ENCODE measurements at regions not wholly inside any gene's neighbourhood (a gene's known extent, or its start where the extent isn't known, plus 50 kb on each side); places are given as distances from the start of the nearest gene placed in this dataset.
"Not testable (repeated sequence)": the region's sequence is repeated elsewhere in the genome, so short reads cannot be mapped to it uniquely, and the experiment has no call there.

DNA sequence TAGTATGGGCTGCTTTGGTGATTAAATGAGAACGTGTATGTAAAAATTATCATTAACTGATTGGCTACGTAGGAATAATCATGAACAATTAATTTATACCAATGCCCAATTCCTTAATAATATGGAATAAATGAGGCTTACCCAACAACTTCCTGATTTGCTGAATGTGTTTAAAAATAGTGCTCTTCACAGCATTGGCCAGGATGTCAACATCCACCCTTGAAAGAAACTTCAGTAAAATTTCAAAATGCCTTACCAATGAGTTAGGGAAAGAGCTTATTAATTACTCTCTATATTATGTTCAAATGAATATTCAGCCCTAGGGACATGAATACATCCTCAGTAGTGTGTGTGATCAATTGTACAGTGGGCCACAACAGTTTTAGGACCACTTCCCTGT, 401.4 kb downstream of the PSAT1 start:
- TF ChIP-seq EZH2 (IDR thresholded peaks at IDR 0.05; ENCODE audit: insufficient read depth, poor library complexity, severe bottlenecking), result no peak
- no peak for TF ChIP-seq EZH2phosphoT487 (IDR thresholded peaks at IDR 0.05; ENCODE audit: insufficient read depth, low read depth)
- H3K9ac ChIP-seq, result no peak overlapping the region
- no peaks in the 10 kb centered on the region for H3K9me2 ChIP-seq (ENCODE audit: insufficient read depth)
- WGBS, 2 experiments (ENCODE audit: low coverage in 1 of 2, low lambda C conversion rate in 2 of 2, missing lambda C conversion rate in 2 of 2), result 68 to 69% methylated on average over 2 of the region's 2 CpGs
- no peaks in the 10 kb centered on the region for H3K36me3 ChIP-seq (ENCODE audit: low read depth)
- no peaks in the 10 kb centered on the region for H3K79me2 ChIP-seq (ENCODE audit: insufficient read depth)
- peak; percentile 28 for DNase-seq
- no peak overlapping the region for H3K4me3 ChIP-seq
- H3K4me2 ChIP-seq (ENCODE audit: unreplicated experiment), result peak overlapping the region; percentile 18
- peak overlapping the region; percentile 34; the same call in 1 of the 2 replicates for H3K27ac ChIP-seq
- peaks cover 17% of the 10 kb centered on the region; the same call in 1 of the 2 replicates for H3F3A ChIP-seq (ENCODE audit: insufficient read depth)
- no peaks in the 10 kb centered on the region for H3K9me3 ChIP-seq (ENCODE audit: low read depth)
- H3K4me1 ChIP-seq (ENCODE audit: insufficient read depth), result peaks cover 29% of the 10 kb centered on the region
- no peaks in the 10 kb centered on the region for H3K27me3 ChIP-seq (replicated peaks; ENCODE audit: insufficient read depth)
- no peaks in the 10 kb centered on the region for H4K20me1 ChIP-seq (ENCODE audit: insufficient read depth)
- H2AFZ ChIP-seq, result 0 out of 2 replicates have a peak overlapping the region, but pooled peaks have one; percentile 52
- in situ Hi-C loops (cut with MboI), result no loop called here

DNA sequence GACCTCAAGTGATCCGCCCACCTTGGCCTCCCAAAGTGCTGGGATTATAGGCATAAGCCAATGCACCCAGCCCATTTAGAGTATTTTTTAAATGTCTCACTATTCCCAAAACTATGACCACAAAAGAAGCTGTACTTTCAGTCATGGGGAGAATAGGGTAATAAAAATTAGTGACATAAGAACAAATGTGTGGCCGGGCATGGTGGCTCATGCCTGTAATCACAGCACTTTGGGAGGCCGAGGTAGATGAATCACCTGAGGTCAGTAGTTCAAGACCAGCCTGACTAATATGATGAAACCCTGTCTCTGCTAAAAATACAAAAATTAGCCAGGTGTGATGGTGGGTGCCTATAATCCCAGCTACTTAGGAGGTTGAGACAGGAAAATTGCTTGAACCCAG, 402.3 kb downstream of the PSAT1 start:
- H3K9ac ChIP-seq; H3K27ac ChIP-seq; H3K79me2 ChIP-seq (ENCODE audit: insufficient read depth); H4K20me1 ChIP-seq (ENCODE audit: insufficient read depth); H3K9me3 ChIP-seq (ENCODE audit: low read depth); H3K27me3 ChIP-seq (replicated peaks; ENCODE audit: insufficient read depth); H2AFZ ChIP-seq; H3K4me3 ChIP-seq; in situ Hi-C loops (cut with MboI); H3K9me2 ChIP-seq (ENCODE audit: insufficient read depth); H3K4me2 ChIP-seq (ENCODE audit: unreplicated experiment); H3K36me3 ChIP-seq (ENCODE audit: low read depth): not testable (repeated sequence)
- Histone ChIP-seq H3K4me1 (ENCODE audit: insufficient read depth) (peaks cover 28% of the 10 kb centered on the region), H3F3A (ENCODE audit: insufficient read depth) (peaks cover 17% of the 10 kb centered on the region; the same call in 1 of the 2 replicates)
- DNase-seq, result peak; percentile 25
- 42% methylated on average over 3 of the region's 3 CpGs for WGBS, 2 experiments (ENCODE audit: low coverage in 1 of 2, low lambda C conversion rate in 2 of 2, missing lambda C conversion rate in 2 of 2)

DNA sequence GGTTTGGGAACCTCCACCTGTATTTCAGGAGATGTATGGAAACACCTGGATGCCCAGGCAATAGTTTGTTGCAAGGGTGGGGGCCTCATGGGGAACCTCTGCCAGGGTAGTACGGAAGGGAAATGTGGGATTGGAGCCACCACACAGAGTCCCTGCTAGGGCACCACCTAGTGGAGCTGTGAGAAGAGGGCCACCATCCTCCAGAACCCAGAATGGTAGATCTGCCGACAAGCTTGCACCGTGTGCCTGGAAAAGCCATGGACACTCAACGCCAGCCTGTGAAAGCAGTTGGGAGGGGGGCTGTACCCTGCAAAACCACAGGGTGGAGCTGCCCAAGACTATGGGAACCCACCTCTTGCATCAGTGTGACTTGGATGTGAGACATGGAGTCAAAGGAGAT, 407.2 kb downstream of the PSAT1 start:
- DNase-seq, result peak; percentile 25
- H3K4me3 ChIP-seq; H3K4me2 ChIP-seq (ENCODE audit: unreplicated experiment); H3K27ac ChIP-seq; H3K79me2 ChIP-seq (ENCODE audit: insufficient read depth); in situ Hi-C loops (cut with MboI); H3K9ac ChIP-seq; H2AFZ ChIP-seq; H3K36me3 ChIP-seq (ENCODE audit: low read depth); H3K27me3 ChIP-seq (replicated peaks; ENCODE audit: insufficient read depth); H3K9me2 ChIP-seq (ENCODE audit: insufficient read depth); H4K20me1 ChIP-seq (ENCODE audit: insufficient read depth); H3K9me3 ChIP-seq (ENCODE audit: low read depth): not testable (repeated sequence)
- Histone ChIP-seq H3F3A (ENCODE audit: insufficient read depth) (peaks cover 36% of the 10 kb centered on the region), H3K4me1 (ENCODE audit: insufficient read depth) (peaks cover 24% of the 10 kb centered on the region)
- 71 to 72% methylated on average over 4 of the region's 4 CpGs for whole genome bisulfite sequencing, 2 experiments (ENCODE audit: low coverage in 1 of 2, low lambda C conversion rate in 2 of 2, missing lambda C conversion rate in 2 of 2)

DNA sequence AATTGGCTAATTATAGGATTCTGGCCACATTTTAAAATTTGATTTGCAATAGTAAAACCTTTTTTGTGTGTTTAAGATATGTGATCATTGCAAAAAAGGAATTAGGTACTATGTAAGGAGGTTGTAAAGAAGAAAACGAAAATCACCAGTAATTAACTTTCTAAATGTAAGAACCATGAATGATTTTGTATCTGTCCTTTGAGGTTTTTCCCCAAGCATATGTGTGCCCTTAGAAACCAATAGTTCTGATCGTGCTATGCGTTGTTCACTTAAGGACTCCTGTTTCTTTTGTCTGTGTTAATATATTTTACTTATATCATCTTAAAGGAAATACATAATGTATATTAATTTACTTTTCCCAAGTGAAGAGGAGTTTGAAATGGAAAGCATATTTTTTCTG, 410.2 kb downstream of the PSAT1 start:
- H3K4me2 ChIP-seq (ENCODE audit: unreplicated experiment), result peak overlapping the region; percentile 64
- H3F3A ChIP-seq (ENCODE audit: insufficient read depth), result peaks cover 25% of the 10 kb centered on the region
- H3K4me3 ChIP-seq, result peak overlapping the region; percentile 47
- H3K27ac ChIP-seq, result peak overlapping the region; percentile 77
- no peaks in the 10 kb centered on the region for H3K36me3 ChIP-seq (ENCODE audit: low read depth)
- H3K79me2 ChIP-seq (ENCODE audit: insufficient read depth), result no peaks in the 10 kb centered on the region
- H3K4me1 ChIP-seq (ENCODE audit: insufficient read depth), result peaks cover 19% of the 10 kb centered on the region
- H4K20me1 ChIP-seq (ENCODE audit: insufficient read depth), result no peaks in the 10 kb centered on the region
- peak overlapping the region; percentile 45; the same call in 1 of the 2 replicates for H3K9ac ChIP-seq
- DNase-seq, result no peak
- 74 to 91% methylated on average over 3 of the region's 3 CpGs for WGBS, 2 experiments (ENCODE audit: low coverage in 1 of 2, low lambda C conversion rate in 2 of 2, missing lambda C conversion rate in 2 of 2)
- TF ChIP-seq EZH2phosphoT487 (IDR thresholded peaks at IDR 0.05; ENCODE audit: insufficient read depth, low read depth), result no peak
- no peak for TF ChIP-seq EZH2 (IDR thresholded peaks at IDR 0.05; ENCODE audit: insufficient read depth, poor library complexity, severe bottlenecking)
- H3K9me2 ChIP-seq (ENCODE audit: insufficient read depth), result no peaks in the 10 kb centered on the region
- in situ Hi-C loops (cut with MboI), result no loop called here
- H3K27me3 ChIP-seq (replicated peaks; ENCODE audit: insufficient read depth), result no peaks in the 10 kb centered on the region
- H2AFZ ChIP-seq, result peak overlapping the region; percentile 38; the same call in 1 of the 2 replicates
- no peaks in the 10 kb centered on the region for H3K9me3 ChIP-seq (ENCODE audit: low read depth)

DNA sequence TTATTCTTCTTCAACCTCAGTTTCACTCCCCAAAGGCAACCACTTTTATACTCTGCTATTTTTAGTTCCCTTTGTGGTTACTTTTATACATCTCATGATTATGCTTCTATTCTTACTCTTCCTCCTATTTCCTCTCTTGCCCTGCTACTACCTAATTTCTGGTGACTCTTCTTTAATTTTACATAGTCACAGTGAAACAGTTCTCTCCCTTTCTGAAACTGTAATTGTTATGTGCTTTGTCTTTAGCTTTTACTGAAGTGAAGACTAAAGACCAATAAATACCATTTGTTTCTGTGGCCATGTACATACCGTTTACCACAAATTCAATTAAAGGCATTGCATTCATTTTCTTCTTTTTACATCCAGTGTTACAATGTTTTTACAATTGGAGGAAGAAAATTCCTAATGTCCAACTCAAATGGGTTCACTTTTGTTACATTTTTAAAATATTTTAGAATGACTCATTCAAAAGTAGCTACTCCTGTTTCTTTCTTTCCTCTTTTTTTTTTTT, 410.6 kb downstream of the PSAT1 start:
- WGBS, 2 experiments (ENCODE audit: low coverage in 1 of 2, low lambda C conversion rate in 2 of 2, missing lambda C conversion rate in 2 of 2), result 0 to 4% methylated on average over 1 of the region's 1 CpG
- H4K20me1 ChIP-seq (ENCODE audit: insufficient read depth), result no peaks in the 10 kb centered on the region
- H3K27ac ChIP-seq, result peak overlapping the region; percentile 77
- H3K79me2 ChIP-seq (ENCODE audit: insufficient read depth), result no peaks in the 10 kb centered on the region
- in situ Hi-C loops (cut with MboI), result no loop called here
- H3K4me3 ChIP-seq, result peak overlapping the region; percentile 47
- peak overlapping the region; percentile 64 for H3K4me2 ChIP-seq (ENCODE audit: unreplicated experiment)
- H3K36me3 ChIP-seq (ENCODE audit: low read depth), result no peaks in the 10 kb centered on the region
- H3K27me3 ChIP-seq (replicated peaks; ENCODE audit: insufficient read depth), result no peaks in the 10 kb centered on the region
- peak overlapping the region; percentile 38 for H2AFZ ChIP-seq
- peaks cover 25% of the 10 kb centered on the region for H3F3A ChIP-seq (ENCODE audit: insufficient read depth)
- peak; percentile 65 for DNase-seq
- H3K9me2 ChIP-seq (ENCODE audit: insufficient read depth), result no peaks in the 10 kb centered on the region
- peaks cover 19% of the 10 kb centered on the region for H3K4me1 ChIP-seq (ENCODE audit: insufficient read depth)
- no peaks in the 10 kb centered on the region for H3K9me3 ChIP-seq (ENCODE audit: low read depth)
- H3K9ac ChIP-seq, result peak overlapping the region; percentile 45
- TF ChIP-seq EZH2phosphoT487 (IDR thresholded peaks at IDR 0.05; ENCODE audit: insufficient read depth, low read depth) (no peak), EZH2 (IDR thresholded peaks at IDR 0.05; ENCODE audit: insufficient read depth, poor library complexity, severe bottlenecking) (no peak)

Measured in GM23248 (cell line).